T-cell (primary cell): ENCODE measurements at regions not wholly inside any gene's neighbourhood (a gene's known extent, or its start where the extent isn't known, plus 50 kb on each side); places are given as distances from the start of the nearest gene placed in this dataset.
"Not testable (repeated sequence)": the region's sequence is repeated elsewhere in the genome, so short reads cannot be mapped to it uniquely, and the experiment has no call there.

ENCODE experiments used
- ATAC-seq, 4 experiments: fragments of 200-7000 bp in 3 of 4; fragments of 150-1000 bp in 1 of 4; cut with Tn5 transposase; replicated peaks in 1 of 4; 1 replicate in 3 of 4; 2 replicates in 1 of 4; pipeline ENCODE4 v1.10.0; 2021; ENCODE audit warnings: moderate library complexity in 3 of 4, mild to moderate bottlenecking in 2 of 4, moderate number of reproducible peaks in 1 of 4
- CTCF ChIA-PET, 2 donors: fragments of 300-600 bp; sonication (Branson Sonifier 250); formaldehyde crosslinking; loops; one replicate each; lab custom pipeline; 2022; ENCODE audit warnings: antibody characterized with exemption in 2 of 2; lab: Charles Lee
- POLR2A ChIA-PET, 2 donors: fragments of 300-600 bp; sonication (Branson Sonifier 250); formaldehyde crosslinking; loops; one replicate each; lab custom pipeline; 2022; ENCODE audit warnings: antibody characterized with exemption in 2 of 2; lab: Charles Lee
- DNase-seq, 35 experiments: peaks; one replicate each; pipeline versions ENCODE4 v3.0.0 to v3.0.0-alpha.2; 2013 to 2023
- H3K27ac ChIP-seq: one replicate; pipeline ENCODE4 v1.5.1; 2013; ENCODE audit warnings: low read length
- H3K27me3 ChIP-seq, 2 experiments: replicated peaks in 1 of 2; 1 replicate in 1 of 2; 2 replicates in 1 of 2; pipeline versions ENCODE4 v1.6.1 to v1.7.0; 2013; ENCODE audit warnings: low read length in 1 of 2, mixed read lengths in 1 of 2; ENCODE audit not compliant: control insufficient read depth in 2 of 2, insufficient read depth in 2 of 2; ENCODE audit errors: extremely low read depth in 1 of 2
- H3K36me3 ChIP-seq, 2 donors: 1 replicate in 1 of 2; 2 replicates in 1 of 2; pipeline versions ENCODE4 v1.6.1 to v1.7.0; 2013; ENCODE audit warnings: low read length in 1 of 2; ENCODE audit not compliant: control insufficient read depth in 2 of 2, insufficient read depth in 1 of 2; ENCODE audit errors: extremely low read depth in 1 of 2
- H3K4me1 ChIP-seq, 2 experiments: 1 replicate in 1 of 2; 2 replicates in 1 of 2; pipeline versions ENCODE4 v1.6.1 to v1.7.0; 2013; ENCODE audit warnings: low read length in 2 of 2, mixed read lengths in 1 of 2; ENCODE audit not compliant: insufficient read depth in 2 of 2, control insufficient read depth in 1 of 2; ENCODE audit errors: extremely low read depth in 1 of 2
- H3K4me3 ChIP-seq, 2 donors: 1 replicate in 1 of 2; 2 replicates in 1 of 2; pipeline versions ENCODE4 v1.5.1 to v1.7.0; 2013; ENCODE audit warnings: mild to moderate bottlenecking in 2 of 2, low read length in 1 of 2, moderate library complexity in 1 of 2; ENCODE audit not compliant: control insufficient read depth in 1 of 2; ENCODE audit errors: extremely low read depth in 1 of 2
- H3K9me3 ChIP-seq: 2 replicates; pipeline ENCODE4 v1.7.0; 2013
- H3K27ac Mint-ChIP-seq, 2 donors: one replicate each; pipeline ENCODE4 v1.8.0; 2020 to 2021; ENCODE audit warnings: mild to moderate bottlenecking in 2 of 2, mixed read lengths in 2 of 2
- H3K27me3 Mint-ChIP-seq, 2 donors: one replicate each; pipeline ENCODE4 v1.8.0; 2021 to 2022; ENCODE audit warnings: mixed read lengths in 2 of 2
- H3K36me3 Mint-ChIP-seq: one replicate; pipeline ENCODE4 v1.8.0; 2021; ENCODE audit warnings: mixed read lengths
- H3K4me1 Mint-ChIP-seq, 3 donors: one replicate each; pipeline ENCODE4 v1.8.0; 2020 to 2022; ENCODE audit warnings: mixed read lengths in 3 of 3, mild to moderate bottlenecking in 1 of 3
- H3K4me3 Mint-ChIP-seq, 3 donors: one replicate each; pipeline ENCODE4 v1.8.0; 2020 to 2022; ENCODE audit warnings: mild to moderate bottlenecking in 3 of 3, mixed read lengths in 3 of 3, moderate library complexity in 3 of 3
- H3K9me3 Mint-ChIP-seq, 3 donors: one replicate each; pipeline ENCODE4 v1.8.0; 2020 to 2022; ENCODE audit warnings: mixed read lengths in 3 of 3
- whole genome bisulfite sequencing: methylation state at CpG from one replicate; pipeline ENCODE4 v1.1.5; 2013; ENCODE audit warnings: missing lambda C conversion rate; ENCODE audit not compliant: insufficient coverage; 5-methylcytosine and 5-hydroxymethylcytosine counted together

- WGBS = 46% methylated on average over 3 of the region's 6 CpGs
- Mint-ChIP-seq H3K4me1 (no peaks in the 10 kb centered on the region), H3K4me3 (no peak overlapping the region), H3K27me3 (no peaks in the 10 kb centered on the region), H3K27ac (no peak overlapping the region), H3K9me3 (peaks cover 3 to 10% (median 5%) of the 10 kb centered on the region in 3 donors), H3K36me3 (no peaks in the 10 kb centered on the region)
- no peak overlapping the region for H3K27ac ChIP-seq
- ATAC-seq (no peak), DNase-seq (no peak)
- H3K4me3 ChIP-seq = no peak overlapping the region
- no peaks in the 10 kb centered on the region for H3K36me3 ChIP-seq
- no peaks in the 10 kb centered on the region for H3K27me3 ChIP-seq
- CTCF ChIA-PET = no interaction called here
- POLR2A ChIA-PET = no interaction called here
- no peaks in the 10 kb centered on the region for H3K9me3 ChIP-seq
- H3K4me1 ChIP-seq = no peaks in the 10 kb centered on the region
These were observed 108.5 kb downstream of the ZIC4 start for GRCh38 chr3:147297761-147298350.

- H3K36me3 ChIP-seq, DNase-seq, CTCF ChIA-PET, H3K4me1 Mint-ChIP-seq, H3K27me3 Mint-ChIP-seq, H3K27ac Mint-ChIP-seq, ATAC-seq, H3K27me3 ChIP-seq, H3K4me3 ChIP-seq, H3K4me1 ChIP-seq, H3K9me3 ChIP-seq, POLR2A ChIA-PET, H3K36me3 Mint-ChIP-seq, H3K27ac ChIP-seq, H3K4me3 Mint-ChIP-seq: not testable (repeated sequence)
- 100% methylated on average over 1 of the region's 4 CpGs for WGBS
- peaks cover 4 to 14% (median 8%) of the 10 kb centered on the region in 3 donors for H3K9me3 Mint-ChIP-seq
These were observed 119.0 kb downstream of the ZIC4 start for GRCh38 chr3:147287370-147287769.

GRCh38 chr3:147269907-147270306 is 136.4 kb downstream of the ZIC4 start:
- DNase-seq (no peak), ATAC-seq (no peak)
- no peaks in the 10 kb centered on the region for H3K36me3 ChIP-seq
- POLR2A ChIA-PET = no interaction called here
- H3K4me1 ChIP-seq = no peaks in the 10 kb centered on the region
- Mint-ChIP-seq H3K9me3 (peaks cover 6 to 28% (median 16%) of the 10 kb centered on the region in 3 donors), H3K27me3 (no peaks in the 10 kb centered on the region), H3K36me3 (no peaks in the 10 kb centered on the region), H3K27ac (no peak overlapping the region), H3K4me3 (no peak overlapping the region), H3K4me1 (no peaks in the 10 kb centered on the region)
- H3K9me3 ChIP-seq = no peaks in the 10 kb centered on the region
- H3K27ac ChIP-seq = no peak overlapping the region
- CTCF ChIA-PET = no interaction called here
- no peaks in the 10 kb centered on the region for H3K27me3 ChIP-seq
- H3K4me3 ChIP-seq = no peak overlapping the region
- WGBS = 20% methylated on average over 1 of the region's 4 CpGs

- Mint-ChIP-seq H3K36me3 (no peaks in the 10 kb centered on the region), H3K27me3 (no peaks in the 10 kb centered on the region), H3K27ac (no peak overlapping the region), H3K9me3 (peaks cover 2 to 20% (median 16%) of the 10 kb centered on the region in 3 donors), H3K4me1 (no peaks in the 10 kb centered on the region), H3K4me3 (no peak overlapping the region)
- DNase-seq (no peak), ATAC-seq (no peak)
- CTCF ChIA-PET = no interaction called here
- Histone ChIP-seq H3K27me3 (no peaks in the 10 kb centered on the region), H3K27ac (no peak overlapping the region), H3K4me1 (no peaks in the 10 kb centered on the region), H3K4me3 (no peak overlapping the region), H3K9me3 (no peaks in the 10 kb centered on the region), H3K36me3 (no peaks in the 10 kb centered on the region)
- POLR2A ChIA-PET = no interaction called here
- no CpG with 5 or more reads among the region's 3 CpGs for WGBS
These were observed 138.9 kb downstream of the ZIC4 start for GRCh38 chr3:147267434-147267833.

- ChIA-PET CTCF (interaction anchor here in 1 of 2 donors (0.9 kb wide), 1 partner anchor 18 kb away, joined by 6 read pairs; no protein-coding TSS in a partner anchor), POLR2A (no interaction called here)
- Histone ChIP-seq H3K4me3 (no peak overlapping the region), H3K4me1 (no peaks in the 10 kb centered on the region), H3K9me3 (no peaks in the 10 kb centered on the region), H3K36me3 (no peaks in the 10 kb centered on the region), H3K27ac (no peak overlapping the region), H3K27me3 (no peaks in the 10 kb centered on the region)
- Mint-ChIP-seq H3K4me3 (no peak overlapping the region), H3K27ac (no peak overlapping the region), H3K36me3 (no peaks in the 10 kb centered on the region), H3K4me1 (no peaks in the 10 kb centered on the region), H3K9me3 (peaks cover 4 to 20% (median 10%) of the 10 kb centered on the region in 3 donors), H3K27me3 (no peaks in the 10 kb centered on the region)
- 100% methylated on average over 2 of the region's 2 CpGs for WGBS
- DNase-seq (no peak), ATAC-seq (no peak)
These were observed 148.4 kb downstream of the ZIC4 start for GRCh38 chr3:147257944-147258343.

- Mint-ChIP-seq H3K27ac (no peak overlapping the region), H3K4me1 (no peaks in the 10 kb centered on the region), H3K4me3 (no peak overlapping the region), H3K9me3 (peaks cover 4 to 20% (median 10%) of the 10 kb centered on the region in 3 donors), H3K27me3 (no peaks in the 10 kb centered on the region), H3K36me3 (no peaks in the 10 kb centered on the region)
- Histone ChIP-seq H3K36me3 (no peaks in the 10 kb centered on the region), H3K27ac (no peak overlapping the region), H3K9me3 (no peaks in the 10 kb centered on the region), H3K27me3 (no peaks in the 10 kb centered on the region), H3K4me1 (no peaks in the 10 kb centered on the region), H3K4me3 (no peak overlapping the region)
- ATAC-seq (no peak), DNase-seq (no peak)
- CTCF ChIA-PET = no interaction called here
- 80% methylated on average over 1 of the region's 2 CpGs for WGBS
- POLR2A ChIA-PET = no interaction called here
These were observed 149.6 kb downstream of the ZIC4 start for GRCh38 chr3:147256739-147257138.

- no peak overlapping the region for H3K4me3 ChIP-seq
- Mint-ChIP-seq H3K27me3 (no peaks in the 10 kb centered on the region), H3K36me3 (no peaks in the 10 kb centered on the region), H3K27ac (no peak overlapping the region), H3K9me3 (peaks cover 5 to 9% (median 5%) of the 10 kb centered on the region in 3 donors), H3K4me1 (no peaks in the 10 kb centered on the region), H3K4me3 (no peak overlapping the region)
- H3K36me3 ChIP-seq = no peaks in the 10 kb centered on the region
- WGBS = no CpG with 5 or more reads among the region's 4 CpGs
- DNase-seq (no peak), ATAC-seq (no peak)
- H3K27me3 ChIP-seq = no peaks in the 10 kb centered on the region
- H3K27ac ChIP-seq = no peak overlapping the region
- no peaks in the 10 kb centered on the region for H3K9me3 ChIP-seq
- no peaks in the 10 kb centered on the region for H3K4me1 ChIP-seq
- ChIA-PET CTCF (no interaction called here), POLR2A (interaction anchor here in 1 of 2 donors (0.7 kb wide), 1 partner anchor 214 kb away, joined by 3 read pairs; no protein-coding TSS in a partner anchor)
These were observed 159.4 kb downstream of the ZIC4 start for GRCh38 chr3:147246906-147247305.
